Uterus (tissue), 2 donors: ENCODE measurements at regions not wholly inside any gene's neighbourhood (a gene's known extent, or its start where the extent isn't known, plus 50 kb on each side); places are given as distances from the start of the nearest gene placed in this dataset.

Source experiments
- POLR2A ChIP-seq, 2 donors: fragments of 450-650 bp; IDR thresholded peaks; one replicate each; pipeline ENCODE4 v1.6.1; 2016; ENCODE audit warnings: antibody characterized with exemption in 2 of 2, mild to moderate bottlenecking in 1 of 2, moderate library complexity in 1 of 2
- TF ChIP-seq, protein P1 (sequence below), 4 experiments: fragments of 200-600 bp in 2 of 4; fragments of 450-650 bp in 2 of 4; sonication (generic) in 2 of 4; IDR thresholded peaks; one replicate each; pipeline ENCODE4 v1.5.1; 2016 to 2019; ENCODE audit warnings: antibody characterized with exemption in 4 of 4, mild to moderate bottlenecking in 2 of 4, moderate library complexity in 1 of 4

GRCh38 chr3:132265028-132265427, 52.2 kb upstream of the ACP3 start:
- TF ChIP-seq, protein P1, sequence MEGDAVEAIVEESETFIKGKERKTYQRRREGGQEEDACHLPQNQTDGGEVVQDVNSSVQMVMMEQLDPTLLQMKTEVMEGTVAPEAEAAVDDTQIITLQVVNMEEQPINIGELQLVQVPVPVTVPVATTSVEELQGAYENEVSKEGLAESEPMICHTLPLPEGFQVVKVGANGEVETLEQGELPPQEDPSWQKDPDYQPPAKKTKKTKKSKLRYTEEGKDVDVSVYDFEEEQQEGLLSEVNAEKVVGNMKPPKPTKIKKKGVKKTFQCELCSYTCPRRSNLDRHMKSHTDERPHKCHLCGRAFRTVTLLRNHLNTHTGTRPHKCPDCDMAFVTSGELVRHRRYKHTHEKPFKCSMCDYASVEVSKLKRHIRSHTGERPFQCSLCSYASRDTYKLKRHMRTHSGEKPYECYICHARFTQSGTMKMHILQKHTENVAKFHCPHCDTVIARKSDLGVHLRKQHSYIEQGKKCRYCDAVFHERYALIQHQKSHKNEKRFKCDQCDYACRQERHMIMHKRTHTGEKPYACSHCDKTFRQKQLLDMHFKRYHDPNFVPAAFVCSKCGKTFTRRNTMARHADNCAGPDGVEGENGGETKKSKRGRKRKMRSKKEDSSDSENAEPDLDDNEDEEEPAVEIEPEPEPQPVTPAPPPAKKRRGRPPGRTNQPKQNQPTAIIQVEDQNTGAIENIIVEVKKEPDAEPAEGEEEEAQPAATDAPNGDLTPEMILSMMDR (IDR thresholded peaks at IDR 0.05): no peak
- TF ChIP-seq POLR2A (IDR thresholded peaks at IDR 0.05): no peak
